ENCODE measurements at regions not wholly inside any gene's neighbourhood (a gene's known extent, or its start where the extent isn't known, plus 50 kb on each side); places are given as distances from the start of the nearest gene placed in this dataset.

- Histone ChIP-seq H3K4me1 (ENCODE audit: control insufficient read depth, insufficient read depth, low read length) (peaks cover 3% of the 10 kb centered on the region), H3K9me3 (ENCODE audit: control insufficient read depth, insufficient read depth, low read length) (no peaks in the 10 kb centered on the region), H3K36me3 (ENCODE audit: control insufficient read depth, insufficient read depth, low read length) (no peaks in the 10 kb centered on the region), H3K27ac (ENCODE audit: low read length) (no peak overlapping the region), H3K4me3 (ENCODE audit: low read length) (no peak overlapping the region), H3K27me3 (ENCODE audit: control insufficient read depth, insufficient read depth, low read length) (no peaks in the 10 kb centered on the region)
- no peak for DNase-seq (ENCODE audit: low read depth, low spot score)
- no CpG with 5 or more reads among the region's 2 CpGs for WGBS (ENCODE audit: insufficient coverage, insufficient read length)
These were observed 456.6 kb downstream of the SHQ1 start for GRCh38 chr3:72391659-72392058.

GRCh38 chr3:72390841-72391240 is 457.4 kb downstream of the SHQ1 start:
- WGBS (ENCODE audit: insufficient coverage, insufficient read length), result no CpG with 5 or more reads among the region's 3 CpGs
- Histone ChIP-seq H3K4me1 (ENCODE audit: control insufficient read depth, insufficient read depth, low read length) (peaks cover 3% of the 10 kb centered on the region), H3K36me3 (ENCODE audit: control insufficient read depth, insufficient read depth, low read length) (no peaks in the 10 kb centered on the region), H3K9me3 (ENCODE audit: control insufficient read depth, insufficient read depth, low read length) (no peaks in the 10 kb centered on the region), H3K4me3 (ENCODE audit: low read length) (no peak overlapping the region), H3K27ac (ENCODE audit: low read length) (no peak overlapping the region), H3K27me3 (ENCODE audit: control insufficient read depth, insufficient read depth, low read length) (no peaks in the 10 kb centered on the region)
- DNase-seq (ENCODE audit: low read depth, low spot score), result no peak

- no peaks in the 10 kb centered on the region for H3K36me3 ChIP-seq (ENCODE audit: control insufficient read depth, insufficient read depth, low read length)
- H3K27me3 ChIP-seq (ENCODE audit: control insufficient read depth, insufficient read depth, low read length), result no peaks in the 10 kb centered on the region
- WGBS (ENCODE audit: insufficient coverage, insufficient read length), result no CpG with 5 or more reads among the region's 2 CpGs
- H3K4me1 ChIP-seq (ENCODE audit: control insufficient read depth, insufficient read depth, low read length), result peaks cover 4% of the 10 kb centered on the region
- no peaks in the 10 kb centered on the region for H3K9me3 ChIP-seq (ENCODE audit: control insufficient read depth, insufficient read depth, low read length)
- no peak overlapping the region for H3K4me3 ChIP-seq (ENCODE audit: low read length)
- no peak overlapping the region for H3K27ac ChIP-seq (ENCODE audit: low read length)
- DNase-seq (ENCODE audit: low read depth, low spot score), result no peak
These were observed 459.6 kb downstream of the SHQ1 start for GRCh38 chr3:72388644-72389043.

GRCh38 chr3:72388117-72388516 is 460.1 kb downstream of the SHQ1 start:
- H3K4me1 ChIP-seq (ENCODE audit: control insufficient read depth, insufficient read depth, low read length), result peaks cover 7% of the 10 kb centered on the region
- no CpG with 5 or more reads among the region's 4 CpGs for WGBS (ENCODE audit: insufficient coverage, insufficient read length)

GRCh38 chr3:72386327-72387000 is 461.8 kb downstream of the SHQ1 start:
- Histone ChIP-seq H3K27me3 (ENCODE audit: control insufficient read depth, insufficient read depth, low read length) (no peaks in the 10 kb centered on the region), H3K9me3 (ENCODE audit: control insufficient read depth, insufficient read depth, low read length) (no peaks in the 10 kb centered on the region), H3K4me3 (ENCODE audit: low read length) (no peak overlapping the region), H3K27ac (ENCODE audit: low read length) (no peak overlapping the region), H3K36me3 (ENCODE audit: control insufficient read depth, insufficient read depth, low read length) (no peaks in the 10 kb centered on the region), H3K4me1 (ENCODE audit: control insufficient read depth, insufficient read depth, low read length) (peaks cover 8% of the 10 kb centered on the region)
- no CpG with 5 or more reads among the region's 6 CpGs for WGBS (ENCODE audit: insufficient coverage, insufficient read length)
- DNase-seq (ENCODE audit: low read depth, low spot score), result no peak

More at GRCh38 chr3:72388117-72388516, 460.1 kb downstream of the SHQ1 start:
- Histone ChIP-seq H3K27ac (ENCODE audit: low read length) (no peak overlapping the region), H3K4me3 (ENCODE audit: low read length) (no peak overlapping the region), H3K27me3 (ENCODE audit: control insufficient read depth, insufficient read depth, low read length) (no peaks in the 10 kb centered on the region), H3K9me3 (ENCODE audit: control insufficient read depth, insufficient read depth, low read length) (no peaks in the 10 kb centered on the region), H3K36me3 (ENCODE audit: control insufficient read depth, insufficient read depth, low read length) (no peaks in the 10 kb centered on the region)
- no peak for DNase-seq (ENCODE audit: low read depth, low spot score)

- no peak overlapping the region for H3K4me3 ChIP-seq (ENCODE audit: low read length)
- H3K36me3 ChIP-seq (ENCODE audit: control insufficient read depth, insufficient read depth, low read length), result no peaks in the 10 kb centered on the region
- peaks cover 10% of the 10 kb centered on the region for H3K4me1 ChIP-seq (ENCODE audit: control insufficient read depth, insufficient read depth, low read length)
- H3K9me3 ChIP-seq (ENCODE audit: control insufficient read depth, insufficient read depth, low read length), result no peaks in the 10 kb centered on the region
- WGBS (ENCODE audit: insufficient coverage, insufficient read length), result no CpG with 5 or more reads among the region's 3 CpGs
- no peaks in the 10 kb centered on the region for H3K27me3 ChIP-seq (ENCODE audit: control insufficient read depth, insufficient read depth, low read length)
- no peak for DNase-seq (ENCODE audit: low read depth, low spot score)
- no peak overlapping the region for H3K27ac ChIP-seq (ENCODE audit: low read length)
These were observed 463.1 kb downstream of the SHQ1 start for GRCh38 chr3:72385167-72385566.

GRCh38 chr3:72384602-72385001 is 463.6 kb downstream of the SHQ1 start:
- WGBS (ENCODE audit: insufficient coverage, insufficient read length), result no CpG with 5 or more reads among the region's 5 CpGs
- peaks cover 10% of the 10 kb centered on the region for H3K4me1 ChIP-seq (ENCODE audit: control insufficient read depth, insufficient read depth, low read length)
- H3K9me3 ChIP-seq (ENCODE audit: control insufficient read depth, insufficient read depth, low read length), result no peaks in the 10 kb centered on the region
- no peak overlapping the region for H3K4me3 ChIP-seq (ENCODE audit: low read length)
- H3K27me3 ChIP-seq (ENCODE audit: control insufficient read depth, insufficient read depth, low read length), result no peaks in the 10 kb centered on the region
- DNase-seq (ENCODE audit: low read depth, low spot score), result no peak
- no peak overlapping the region for H3K27ac ChIP-seq (ENCODE audit: low read length)
- no peaks in the 10 kb centered on the region for H3K36me3 ChIP-seq (ENCODE audit: control insufficient read depth, insufficient read depth, low read length)

GRCh38 chr3:72383883-72384282 is 464.4 kb downstream of the SHQ1 start:
- Histone ChIP-seq H3K4me1 (ENCODE audit: control insufficient read depth, insufficient read depth, low read length) (peaks cover 10% of the 10 kb centered on the region), H3K4me3 (ENCODE audit: low read length) (no peak overlapping the region), H3K9me3 (ENCODE audit: control insufficient read depth, insufficient read depth, low read length) (no peaks in the 10 kb centered on the region), H3K27me3 (ENCODE audit: control insufficient read depth, insufficient read depth, low read length) (no peaks in the 10 kb centered on the region), H3K36me3 (ENCODE audit: control insufficient read depth, insufficient read depth, low read length) (no peaks in the 10 kb centered on the region), H3K27ac (ENCODE audit: low read length) (no peak overlapping the region)
- DNase-seq (ENCODE audit: low read depth, low spot score), result no peak
- no CpG with 5 or more reads among the region's 4 CpGs for WGBS (ENCODE audit: insufficient coverage, insufficient read length)

- Histone ChIP-seq H3K4me3 (ENCODE audit: low read length) (no peak overlapping the region), H3K36me3 (ENCODE audit: control insufficient read depth, insufficient read depth, low read length) (peaks cover 4% of the 10 kb centered on the region), H3K27me3 (ENCODE audit: control insufficient read depth, insufficient read depth, low read length) (no peaks in the 10 kb centered on the region), H3K4me1 (ENCODE audit: control insufficient read depth, insufficient read depth, low read length) (peaks cover 9% of the 10 kb centered on the region), H3K9me3 (ENCODE audit: control insufficient read depth, insufficient read depth, low read length) (no peaks in the 10 kb centered on the region), H3K27ac (ENCODE audit: low read length) (no peak overlapping the region)
- no peak for DNase-seq (ENCODE audit: low read depth, low spot score)
- no CpG with 5 or more reads among the region's 4 CpGs for WGBS (ENCODE audit: insufficient coverage, insufficient read length)
These were observed 465.0 kb downstream of the SHQ1 start for GRCh38 chr3:72383230-72383629.

- H3K4me1 ChIP-seq (ENCODE audit: control insufficient read depth, insufficient read depth, low read length), result peaks cover 9% of the 10 kb centered on the region
- no peaks in the 10 kb centered on the region for H3K9me3 ChIP-seq (ENCODE audit: control insufficient read depth, insufficient read depth, low read length)
- DNase-seq (ENCODE audit: low read depth, low spot score), result no peak
- peaks cover 7% of the 10 kb centered on the region for H3K36me3 ChIP-seq (ENCODE audit: control insufficient read depth, insufficient read depth, low read length)
- no peak overlapping the region for H3K27ac ChIP-seq (ENCODE audit: low read length)
- WGBS (ENCODE audit: insufficient coverage, insufficient read length), result no CpG with 5 or more reads among the region's 4 CpGs
- no peaks in the 10 kb centered on the region for H3K27me3 ChIP-seq (ENCODE audit: control insufficient read depth, insufficient read depth, low read length)
- H3K4me3 ChIP-seq (ENCODE audit: low read length), result no peak overlapping the region
These were observed 465.8 kb downstream of the SHQ1 start for GRCh38 chr3:72382460-72382859.

GRCh38 chr3:72381584-72381983 is 466.7 kb downstream of the SHQ1 start:
- DNase-seq (ENCODE audit: low read depth, low spot score), result no peak
- peaks cover 7% of the 10 kb centered on the region for H3K36me3 ChIP-seq (ENCODE audit: control insufficient read depth, insufficient read depth, low read length)
- no peaks in the 10 kb centered on the region for H3K9me3 ChIP-seq (ENCODE audit: control insufficient read depth, insufficient read depth, low read length)
- H3K27me3 ChIP-seq (ENCODE audit: control insufficient read depth, insufficient read depth, low read length), result no peaks in the 10 kb centered on the region
- no CpG with 5 or more reads among the region's 6 CpGs for WGBS (ENCODE audit: insufficient coverage, insufficient read length)
- H3K4me3 ChIP-seq (ENCODE audit: low read length), result no peak overlapping the region
- peaks cover 9% of the 10 kb centered on the region for H3K4me1 ChIP-seq (ENCODE audit: control insufficient read depth, insufficient read depth, low read length)
- H3K27ac ChIP-seq (ENCODE audit: low read length), result no peak overlapping the region

All from iPS DF 6.9 (cell line).